Ishikawa (cell line): ENCODE measurements at regions not wholly inside any gene's neighbourhood (a gene's known extent, or its start where the extent isn't known, plus 50 kb on each side); places are given as distances from the start of the nearest gene placed in this dataset.

Experiments used
- CEBPB ChIP-seq: IDR thresholded peaks from 2 replicates; pipeline ENCODE4 v1.6.1; 2012
- EGR1 ChIP-seq: IDR thresholded peaks from 2 replicates; pipeline ENCODE4 v1.6.1; 2012
- EP300 ChIP-seq: IDR thresholded peaks from 2 replicates; pipeline ENCODE4 v1.6.1; 2012; ENCODE audit warnings: borderline replicate concordance
- RAD21 ChIP-seq: IDR thresholded peaks from 2 replicates; pipeline ENCODE4 v1.6.1; 2012; ENCODE audit warnings: low read depth
- USF1 ChIP-seq: IDR thresholded peaks from 2 replicates; pipeline ENCODE4 v1.6.1; 2012
- YY1 ChIP-seq: IDR thresholded peaks from 2 replicates; pipeline ENCODE4 v1.6.1; 2012; ENCODE audit warnings: low read depth
- TF ChIP-seq, protein P1 (sequence below): IDR thresholded peaks from 2 replicates; pipeline ENCODE4 v1.6.1; 2012; ENCODE audit warnings: low read depth, mild to moderate bottlenecking

- TF ChIP-seq, protein P1, sequence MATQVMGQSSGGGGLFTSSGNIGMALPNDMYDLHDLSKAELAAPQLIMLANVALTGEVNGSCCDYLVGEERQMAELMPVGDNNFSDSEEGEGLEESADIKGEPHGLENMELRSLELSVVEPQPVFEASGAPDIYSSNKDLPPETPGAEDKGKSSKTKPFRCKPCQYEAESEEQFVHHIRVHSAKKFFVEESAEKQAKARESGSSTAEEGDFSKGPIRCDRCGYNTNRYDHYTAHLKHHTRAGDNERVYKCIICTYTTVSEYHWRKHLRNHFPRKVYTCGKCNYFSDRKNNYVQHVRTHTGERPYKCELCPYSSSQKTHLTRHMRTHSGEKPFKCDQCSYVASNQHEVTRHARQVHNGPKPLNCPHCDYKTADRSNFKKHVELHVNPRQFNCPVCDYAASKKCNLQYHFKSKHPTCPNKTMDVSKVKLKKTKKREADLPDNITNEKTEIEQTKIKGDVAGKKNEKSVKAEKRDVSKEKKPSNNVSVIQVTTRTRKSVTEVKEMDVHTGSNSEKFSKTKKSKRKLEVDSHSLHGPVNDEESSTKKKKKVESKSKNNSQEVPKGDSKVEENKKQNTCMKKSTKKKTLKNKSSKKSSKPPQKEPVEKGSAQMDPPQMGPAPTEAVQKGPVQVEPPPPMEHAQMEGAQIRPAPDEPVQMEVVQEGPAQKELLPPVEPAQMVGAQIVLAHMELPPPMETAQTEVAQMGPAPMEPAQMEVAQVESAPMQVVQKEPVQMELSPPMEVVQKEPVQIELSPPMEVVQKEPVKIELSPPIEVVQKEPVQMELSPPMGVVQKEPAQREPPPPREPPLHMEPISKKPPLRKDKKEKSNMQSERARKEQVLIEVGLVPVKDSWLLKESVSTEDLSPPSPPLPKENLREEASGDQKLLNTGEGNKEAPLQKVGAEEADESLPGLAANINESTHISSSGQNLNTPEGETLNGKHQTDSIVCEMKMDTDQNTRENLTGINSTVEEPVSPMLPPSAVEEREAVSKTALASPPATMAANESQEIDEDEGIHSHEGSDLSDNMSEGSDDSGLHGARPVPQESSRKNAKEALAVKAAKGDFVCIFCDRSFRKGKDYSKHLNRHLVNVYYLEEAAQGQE: no peak
- no peak for TF ChIP-seq USF1
- TF ChIP-seq CEBPB: no peak
- TF ChIP-seq EP300: no peak
- TF ChIP-seq RAD21: no peak
- TF ChIP-seq EGR1: no peak
- no peak for TF ChIP-seq YY1
These were observed 78.9 kb downstream of the ANKRD60 start for GRCh38 chr20:58149437-58150091.
